AG08396 (cell line): ENCODE measurements at regions not wholly inside any gene's neighbourhood (a gene's known extent, or its start where the extent isn't known, plus 50 kb on each side); places are given as distances from the start of the nearest gene placed in this dataset.
A peak's percentile ranks its signal among the peaks of the same experiment; 100 is the strongest.

Experiments
- DNase-seq: peaks from one replicate; pipeline ENCODE4 v3.0.0; 2012; ENCODE audit warnings: low spot score, mixed read lengths

GRCh38 chr7:16978358-16979244 is 96.8 kb upstream of the AGR3 start:
- DNase-seq: peak; percentile 46

GRCh38 chr7:16980539-16980938 is 98.8 kb upstream of the AGR3 start:
- DNase-seq: no peak

- DNase-seq: peak; percentile 20
Observed at GRCh38 chr7:16982640-16983350, 101.0 kb upstream of the AGR3 start.

- no peak for DNase-seq
Observed at GRCh38 chr7:16984375-16984774, 102.6 kb upstream of the AGR3 start.

- DNase-seq: no peak
Observed at GRCh38 chr7:16985621-16986020, 103.8 kb upstream of the AGR3 start.

- no peak for DNase-seq
Observed at GRCh38 chr7:16986755-16987154, 105.0 kb upstream of the AGR3 start.

- DNase-seq: peak; percentile 46
Observed at GRCh38 chr7:16989811-16990413, 108.1 kb upstream of the AGR3 start.

GRCh38 chr7:16991551-16991950 is 109.8 kb upstream of the AGR3 start:
- no peak for DNase-seq

- no peak for DNase-seq
Observed at GRCh38 chr7:16993543-16993942, 111.8 kb upstream of the AGR3 start.

- no peak for DNase-seq
Observed at GRCh38 chr7:16998481-16999051, 116.8 kb upstream of the AGR3 start.

- no peak for DNase-seq
Observed at GRCh38 chr7:16999541-17000267, 117.9 kb upstream of the AGR3 start.

- DNase-seq: no peak
Observed at GRCh38 chr7:17005271-17005670, 123.5 kb upstream of the AGR3 start.

- no peak for DNase-seq
Observed at GRCh38 chr7:17007841-17008240, 126.1 kb upstream of the AGR3 start.

GRCh38 chr7:17009007-17009719 is 127.4 kb upstream of the AGR3 start:
- DNase-seq: no peak

GRCh38 chr7:17009933-17010332 is 128.2 kb upstream of the AGR3 start:
- no peak for DNase-seq

GRCh38 chr7:17010637-17011300 is 129.0 kb upstream of the AGR3 start:
- no peak for DNase-seq

GRCh38 chr7:17013204-17013603 is 131.4 kb upstream of the AGR3 start:
- no peak for DNase-seq

- no peak for DNase-seq
Observed at GRCh38 chr7:17014686-17015085, 132.9 kb upstream of the AGR3 start.

GRCh38 chr7:17015598-17016031 is 133.8 kb upstream of the AGR3 start:
- peak; percentile 28 for DNase-seq

GRCh38 chr7:17016402-17017010 is 134.7 kb upstream of the AGR3 start:
- DNase-seq: peak; percentile 7
